Hepatocyte (in vitro differentiated cells): ENCODE measurements at regions not wholly inside any gene's neighbourhood (a gene's known extent, or its start where the extent isn't known, plus 50 kb on each side); places are given as distances from the start of the nearest gene placed in this dataset.

Experiments used
- EZH2 ChIP-seq: fragments of 200-600 bp; sonication (generic); IDR thresholded peaks from 2 replicates; pipeline ENCODE4 v1.6.1; 2016; ENCODE audit warnings: antibody characterized with exemption, mild to moderate bottlenecking, borderline replicate concordance
- TF ChIP-seq, protein P1 (sequence below): fragments of 200-600 bp; sonication (generic); IDR thresholded peaks from 2 replicates; pipeline ENCODE4 v1.5.1; 2016; ENCODE audit warnings: antibody characterized with exemption, mild to moderate bottlenecking; ENCODE audit not compliant: poor library complexity

DNA sequence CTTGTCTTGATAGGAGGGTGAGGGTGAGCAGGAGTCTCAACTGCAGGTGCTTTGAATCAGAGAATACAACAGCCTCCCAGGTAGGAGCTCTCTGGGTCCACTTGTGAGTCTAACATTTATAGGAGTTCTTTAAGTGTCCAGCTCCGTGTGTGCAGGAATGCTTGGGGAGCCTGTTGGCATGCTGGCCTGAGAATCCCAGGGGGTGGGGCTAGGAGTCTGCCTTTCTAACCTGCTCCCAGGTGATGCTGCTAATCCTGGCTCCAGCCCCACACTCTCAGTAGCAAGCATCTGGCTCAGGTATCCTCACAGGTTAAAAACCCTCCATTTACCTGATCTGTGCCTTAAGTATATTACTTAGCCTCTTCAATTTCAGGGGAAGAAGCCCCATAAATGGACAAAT lies 368.9 kb downstream of the RBM26 start:
- TF ChIP-seq, protein P1, sequence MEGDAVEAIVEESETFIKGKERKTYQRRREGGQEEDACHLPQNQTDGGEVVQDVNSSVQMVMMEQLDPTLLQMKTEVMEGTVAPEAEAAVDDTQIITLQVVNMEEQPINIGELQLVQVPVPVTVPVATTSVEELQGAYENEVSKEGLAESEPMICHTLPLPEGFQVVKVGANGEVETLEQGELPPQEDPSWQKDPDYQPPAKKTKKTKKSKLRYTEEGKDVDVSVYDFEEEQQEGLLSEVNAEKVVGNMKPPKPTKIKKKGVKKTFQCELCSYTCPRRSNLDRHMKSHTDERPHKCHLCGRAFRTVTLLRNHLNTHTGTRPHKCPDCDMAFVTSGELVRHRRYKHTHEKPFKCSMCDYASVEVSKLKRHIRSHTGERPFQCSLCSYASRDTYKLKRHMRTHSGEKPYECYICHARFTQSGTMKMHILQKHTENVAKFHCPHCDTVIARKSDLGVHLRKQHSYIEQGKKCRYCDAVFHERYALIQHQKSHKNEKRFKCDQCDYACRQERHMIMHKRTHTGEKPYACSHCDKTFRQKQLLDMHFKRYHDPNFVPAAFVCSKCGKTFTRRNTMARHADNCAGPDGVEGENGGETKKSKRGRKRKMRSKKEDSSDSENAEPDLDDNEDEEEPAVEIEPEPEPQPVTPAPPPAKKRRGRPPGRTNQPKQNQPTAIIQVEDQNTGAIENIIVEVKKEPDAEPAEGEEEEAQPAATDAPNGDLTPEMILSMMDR, result no peak
- no peak for TF ChIP-seq EZH2
